ENCODE measurements at regions not wholly inside any gene's neighbourhood (a gene's known extent, or its start where the extent isn't known, plus 50 kb on each side); places are given as distances from the start of the nearest gene placed in this dataset.

DNA sequence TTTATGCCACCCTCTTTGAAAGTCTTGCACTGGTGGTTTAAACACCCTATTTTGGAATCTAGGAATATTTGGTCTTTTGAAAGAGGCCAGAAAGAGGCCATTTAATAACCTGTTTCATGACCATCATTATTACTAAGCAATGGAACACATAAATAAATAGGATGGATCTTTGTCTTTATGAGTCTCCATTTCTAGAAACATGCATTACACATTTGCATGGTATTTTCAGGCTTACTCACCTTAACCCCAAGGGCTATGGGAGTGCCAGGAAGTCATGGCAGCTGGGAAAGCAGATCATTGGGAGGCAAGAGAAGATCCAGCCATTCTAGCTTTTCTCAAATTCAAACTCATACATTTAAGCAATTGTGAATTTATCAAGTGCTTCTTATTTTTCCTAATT is 185.8 kb upstream of the POU2AF2 start:
- TF ChIP-seq, protein P1, sequence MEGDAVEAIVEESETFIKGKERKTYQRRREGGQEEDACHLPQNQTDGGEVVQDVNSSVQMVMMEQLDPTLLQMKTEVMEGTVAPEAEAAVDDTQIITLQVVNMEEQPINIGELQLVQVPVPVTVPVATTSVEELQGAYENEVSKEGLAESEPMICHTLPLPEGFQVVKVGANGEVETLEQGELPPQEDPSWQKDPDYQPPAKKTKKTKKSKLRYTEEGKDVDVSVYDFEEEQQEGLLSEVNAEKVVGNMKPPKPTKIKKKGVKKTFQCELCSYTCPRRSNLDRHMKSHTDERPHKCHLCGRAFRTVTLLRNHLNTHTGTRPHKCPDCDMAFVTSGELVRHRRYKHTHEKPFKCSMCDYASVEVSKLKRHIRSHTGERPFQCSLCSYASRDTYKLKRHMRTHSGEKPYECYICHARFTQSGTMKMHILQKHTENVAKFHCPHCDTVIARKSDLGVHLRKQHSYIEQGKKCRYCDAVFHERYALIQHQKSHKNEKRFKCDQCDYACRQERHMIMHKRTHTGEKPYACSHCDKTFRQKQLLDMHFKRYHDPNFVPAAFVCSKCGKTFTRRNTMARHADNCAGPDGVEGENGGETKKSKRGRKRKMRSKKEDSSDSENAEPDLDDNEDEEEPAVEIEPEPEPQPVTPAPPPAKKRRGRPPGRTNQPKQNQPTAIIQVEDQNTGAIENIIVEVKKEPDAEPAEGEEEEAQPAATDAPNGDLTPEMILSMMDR (IDR thresholded peaks at IDR 0.05), result no peak
- TF ChIP-seq POLR2A (IDR thresholded peaks at IDR 0.05), result no peak

All from uterus (tissue), 2 donors.